Activated T-helper 1 cell treated with anti-CD3 and anti-CD28 coated beads, Interleukin-12 subunit alpha, Interleukin-12 subunit beta, Interleukin-2, Interleukin-4 antibody, amounts not matched to agents 30 ng/mL and 10 ng/mL and 1 ng/mL, durations not matched to agents 14 hours and 24 hours and 36 hours (primary cell): ENCODE measurements at regions not wholly inside any gene's neighbourhood (a gene's known extent, or its start where the extent isn't known, plus 50 kb on each side); places are given as distances from the start of the nearest gene placed in this dataset.
"Not testable (repeated sequence)": the region's sequence is repeated elsewhere in the genome, so short reads cannot be mapped to it uniquely, and the experiment has no call there.

Experiments
- DNase-seq: peaks from one replicate; pipeline ENCODE4 v3.0.0; 2021; ENCODE audit warnings: low spot score
- H3K27ac Mint-ChIP-seq: one replicate; pipeline ENCODE4 v1.8.0; 2021; ENCODE audit warnings: mild to moderate bottlenecking, mixed read lengths
- H3K27me3 Mint-ChIP-seq: one replicate; pipeline ENCODE4 v1.8.0; 2022; ENCODE audit warnings: mild to moderate bottlenecking, moderate library complexity, mixed read lengths; ENCODE audit not compliant: insufficient read depth
- H3K36me3 Mint-ChIP-seq: one replicate; pipeline ENCODE4 v1.8.0; 2021; ENCODE audit warnings: low read depth, mixed read lengths
- H3K4me1 Mint-ChIP-seq: one replicate; pipeline ENCODE4 v1.8.0; 2021; ENCODE audit warnings: low read depth, mixed read lengths
- H3K4me3 Mint-ChIP-seq: one replicate; pipeline ENCODE4 v1.8.0; 2021; ENCODE audit warnings: mild to moderate bottlenecking, moderate library complexity, mixed read lengths
- H3K9me3 Mint-ChIP-seq: one replicate; pipeline ENCODE4 v1.8.0; 2021; ENCODE audit warnings: mixed read lengths
- intact Hi-C: fragments of 100-400 bp; cut with micrococcal nuclease; formaldehyde crosslinking; loops from one replicate; pipeline ENCODE4 v1.15.1; 2024

GRCh38 chr14:105591792-105592341, 65.5 kb downstream of the TMEM121 start:
- H3K9me3 Mint-ChIP-seq, H3K4me1 Mint-ChIP-seq, H3K36me3 Mint-ChIP-seq, H3K4me3 Mint-ChIP-seq, H3K27me3 Mint-ChIP-seq, DNase-seq, H3K27ac Mint-ChIP-seq, intact Hi-C loops: not testable (repeated sequence)

- intact Hi-C loops, H3K27me3 Mint-ChIP-seq, H3K36me3 Mint-ChIP-seq, H3K9me3 Mint-ChIP-seq, H3K4me3 Mint-ChIP-seq, DNase-seq, H3K4me1 Mint-ChIP-seq, H3K27ac Mint-ChIP-seq: not testable (repeated sequence)
Observed at GRCh38 chr14:105592646-105593045, 66.3 kb downstream of the TMEM121 start.

- H3K27me3 Mint-ChIP-seq, DNase-seq, H3K9me3 Mint-ChIP-seq, intact Hi-C loops, H3K36me3 Mint-ChIP-seq, H3K4me3 Mint-ChIP-seq, H3K27ac Mint-ChIP-seq, H3K4me1 Mint-ChIP-seq: not testable (repeated sequence)
Observed at GRCh38 chr14:105595346-105595745, 69.0 kb downstream of the TMEM121 start.

- H3K27me3 Mint-ChIP-seq, intact Hi-C loops, H3K9me3 Mint-ChIP-seq, H3K36me3 Mint-ChIP-seq, DNase-seq, H3K4me1 Mint-ChIP-seq, H3K27ac Mint-ChIP-seq, H3K4me3 Mint-ChIP-seq: not testable (repeated sequence)
Observed at GRCh38 chr14:105596374-105596773, 70.0 kb downstream of the TMEM121 start.

- H3K36me3 Mint-ChIP-seq, DNase-seq, H3K27ac Mint-ChIP-seq, intact Hi-C loops, H3K4me1 Mint-ChIP-seq, H3K9me3 Mint-ChIP-seq, H3K27me3 Mint-ChIP-seq, H3K4me3 Mint-ChIP-seq: not testable (repeated sequence)
Observed at GRCh38 chr14:105598040-105598763, 71.8 kb downstream of the TMEM121 start.

GRCh38 chr14:105598925-105599586, 72.7 kb downstream of the TMEM121 start:
- DNase-seq, H3K36me3 Mint-ChIP-seq, H3K4me3 Mint-ChIP-seq, H3K4me1 Mint-ChIP-seq, intact Hi-C loops, H3K27me3 Mint-ChIP-seq, H3K27ac Mint-ChIP-seq, H3K9me3 Mint-ChIP-seq: not testable (repeated sequence)

- H3K9me3 Mint-ChIP-seq, DNase-seq, H3K36me3 Mint-ChIP-seq, H3K27me3 Mint-ChIP-seq, intact Hi-C loops, H3K4me3 Mint-ChIP-seq, H3K4me1 Mint-ChIP-seq, H3K27ac Mint-ChIP-seq: not testable (repeated sequence)
Observed at GRCh38 chr14:105600195-105600938, 74.0 kb downstream of the TMEM121 start.

- intact Hi-C loops, result no loop called here
- H3K36me3 Mint-ChIP-seq, result no peaks in the 10 kb centered on the region
- no peaks in the 10 kb centered on the region for H3K9me3 Mint-ChIP-seq
- no peaks in the 10 kb centered on the region for H3K27me3 Mint-ChIP-seq
- no peaks in the 10 kb centered on the region for H3K4me1 Mint-ChIP-seq
- H3K4me3 Mint-ChIP-seq, result no peak overlapping the region
- H3K27ac Mint-ChIP-seq, result no peak overlapping the region
- no peak for DNase-seq
Observed at GRCh38 chr14:105600939-105601359, 74.6 kb downstream of the TMEM121 start.

- no peak for DNase-seq
- Mint-ChIP-seq H3K36me3 (no peaks in the 10 kb centered on the region), H3K9me3 (no peaks in the 10 kb centered on the region), H3K27me3 (no peaks in the 10 kb centered on the region), H3K4me1 (no peaks in the 10 kb centered on the region), H3K27ac (no peak overlapping the region), H3K4me3 (no peak overlapping the region)
- intact Hi-C loops, result no loop called here
Observed at GRCh38 chr14:105601360-105602242, 75.2 kb downstream of the TMEM121 start.

- Mint-ChIP-seq H3K27me3 (no peaks in the 10 kb centered on the region), H3K27ac (no peak overlapping the region), H3K4me3 (no peak overlapping the region), H3K4me1 (no peaks in the 10 kb centered on the region), H3K9me3 (no peaks in the 10 kb centered on the region), H3K36me3 (no peaks in the 10 kb centered on the region)
- no peak for DNase-seq
- intact Hi-C loops, result no loop called here
Observed at GRCh38 chr14:105602243-105602750, 75.9 kb downstream of the TMEM121 start.

GRCh38 chr14:105602799-105603793, 76.7 kb downstream of the TMEM121 start:
- DNase-seq, result no peak
- Mint-ChIP-seq H3K9me3 (no peaks in the 10 kb centered on the region), H3K36me3 (no peaks in the 10 kb centered on the region), H3K27ac (no peak overlapping the region), H3K4me3 (no peak overlapping the region), H3K27me3 (no peaks in the 10 kb centered on the region), H3K4me1 (no peaks in the 10 kb centered on the region)
- intact Hi-C loops, result no loop called here
